ENCODE measurements at regions not wholly inside any gene's neighbourhood (a gene's known extent, or its start where the extent isn't known, plus 50 kb on each side); places are given as distances from the start of the nearest gene placed in this dataset.

- TF ChIP-seq PATZ1 (CRISPR knock-in tag; IDR thresholded peaks at IDR 0.05; ENCODE audit: borderline replicate concordance), result no peak
- TF ChIP-seq ZFP3 (CRISPR knock-in tag; IDR thresholded peaks at IDR 0.05), result peak; percentile 92
- no peak for TF ChIP-seq GLIS3 (CRISPR knock-in tag; IDR thresholded peaks at IDR 0.05)
Observed at GRCh38 chr2:160920791-160921303, 239.4 kb upstream of the TANK start (continued).

GRCh38 chr2:160921386-160921964 is 238.8 kb upstream of the TANK start:
- TF ChIP-seq ISL1 (CRISPR knock-in tag; IDR thresholded peaks at IDR 0.05) (no peak), TSHZ2 (CRISPR knock-in tag; IDR thresholded peaks at IDR 0.05) (peak; percentile 42; the same call in 1 of the 2 replicates)
- peak; percentile 34 for ATAC-seq

- no peak for TF ChIP-seq TOX (CRISPR knock-in tag; IDR thresholded peaks at IDR 0.05; ENCODE audit: borderline replicate concordance)
- no peak for TF ChIP-seq ZNF8 (CRISPR knock-in tag; IDR thresholded peaks at IDR 0.05)
- TF ChIP-seq CREB5 (CRISPR knock-in tag; IDR thresholded peaks at IDR 0.05; ENCODE audit: low read depth), result no peak
- TF ChIP-seq ESRRG (CRISPR knock-in tag; IDR thresholded peaks at IDR 0.05), result no peak
- no peak for TF ChIP-seq ZFP30 (CRISPR knock-in tag; IDR thresholded peaks at IDR 0.05)
- no peak for TF ChIP-seq PPARA (CRISPR knock-in tag; IDR thresholded peaks at IDR 0.05; ENCODE audit: borderline replicate concordance)
- no peak for TF ChIP-seq OSR1 (CRISPR knock-in tag; IDR thresholded peaks at IDR 0.05)
- no peak for TF ChIP-seq GLIS3 (CRISPR knock-in tag; IDR thresholded peaks at IDR 0.05)
- no peak for TF ChIP-seq CSRNP3 (CRISPR knock-in tag; IDR thresholded peaks at IDR 0.05)
- no peak for TF ChIP-seq BACH2 (CRISPR knock-in tag; IDR thresholded peaks at IDR 0.05; ENCODE audit: borderline replicate concordance)
- no peak for TF ChIP-seq SNAI2 (CRISPR knock-in tag; IDR thresholded peaks at IDR 0.05)
- no peak for TF ChIP-seq ZFP3 (CRISPR knock-in tag; IDR thresholded peaks at IDR 0.05)
- no peak for TF ChIP-seq ZNF565 (CRISPR knock-in tag; conservative IDR thresholded peaks at IDR 0.05; ENCODE audit: low read depth)
- TF ChIP-seq ZC3H10 (CRISPR knock-in tag; IDR thresholded peaks at IDR 0.05), result no peak
- no peak for TF ChIP-seq ZNF70 (CRISPR knock-in tag; IDR thresholded peaks at IDR 0.05)
- no peak for TF ChIP-seq ISL1 (CRISPR knock-in tag; IDR thresholded peaks at IDR 0.05)
- no peak for TF ChIP-seq TCF4 (CRISPR knock-in tag; IDR thresholded peaks at IDR 0.05; ENCODE audit: borderline replicate concordance)
- TF ChIP-seq PATZ1 (CRISPR knock-in tag; IDR thresholded peaks at IDR 0.05; ENCODE audit: borderline replicate concordance), result no peak
- no peak for ATAC-seq
Observed at GRCh38 chr2:160924936-160925353, 235.3 kb upstream of the TANK start.

GRCh38 chr2:160925956-160926355 is 234.3 kb upstream of the TANK start:
- ATAC-seq, result no peak
- TF ChIP-seq ZNF70 (CRISPR knock-in tag; IDR thresholded peaks at IDR 0.05) (no peak), RARB (CRISPR knock-in tag; IDR thresholded peaks at IDR 0.05) (no peak), CSDC2 (CRISPR knock-in tag; IDR thresholded peaks at IDR 0.05) (no peak), PATZ1 (CRISPR knock-in tag; IDR thresholded peaks at IDR 0.05; ENCODE audit: borderline replicate concordance) (no peak), OSR1 (CRISPR knock-in tag; IDR thresholded peaks at IDR 0.05) (no peak), ZNF565 (CRISPR knock-in tag; conservative IDR thresholded peaks at IDR 0.05; ENCODE audit: low read depth) (no peak), GLIS3 (CRISPR knock-in tag; IDR thresholded peaks at IDR 0.05) (no peak), BACH2 (CRISPR knock-in tag; IDR thresholded peaks at IDR 0.05; ENCODE audit: borderline replicate concordance) (no peak), ZFP30 (CRISPR knock-in tag; IDR thresholded peaks at IDR 0.05) (no peak), ISL1 (CRISPR knock-in tag; IDR thresholded peaks at IDR 0.05) (no peak), ARNTL (CRISPR knock-in tag; IDR thresholded peaks at IDR 0.05; ENCODE audit: borderline replicate concordance, low read depth) (no peak), TCF4 (CRISPR knock-in tag; IDR thresholded peaks at IDR 0.05; ENCODE audit: borderline replicate concordance) (no peak), CSRNP3 (CRISPR knock-in tag; IDR thresholded peaks at IDR 0.05) (no peak), PPARA (CRISPR knock-in tag; IDR thresholded peaks at IDR 0.05; ENCODE audit: borderline replicate concordance) (no peak)

All from SK-N-SH treated with all-trans-retinoic acid at 6 μM for 48 hours (cell line).